GM04504 (cell line): ENCODE measurements at regions not wholly inside any gene's neighbourhood (a gene's known extent, or its start where the extent isn't known, plus 50 kb on each side); places are given as distances from the start of the nearest gene placed in this dataset.
"Not testable (repeated sequence)": the region's sequence is repeated elsewhere in the genome, so short reads cannot be mapped to it uniquely, and the experiment has no call there.

ENCODE experiments used
- DNase-seq: peaks from one replicate; pipeline ENCODE4 v3.0.0-alpha.2; 2012; ENCODE audit warnings: low read depth

- DNase-seq, result no peak
Observed at GRCh38 chr5:173495225-173495904, 121.1 kb downstream of the BOD1 start.

- no peak for DNase-seq
Observed at GRCh38 chr5:173494446-173494845, 122.0 kb downstream of the BOD1 start.

GRCh38 chr5:173493846-173494245 is 122.6 kb downstream of the BOD1 start:
- DNase-seq, result no peak

- no peak for DNase-seq
Observed at GRCh38 chr5:173493040-173493439, 123.4 kb downstream of the BOD1 start.

- no peak for DNase-seq
Observed at GRCh38 chr5:173490681-173491080, 125.8 kb downstream of the BOD1 start.

- DNase-seq, result no peak
Observed at GRCh38 chr5:173488144-173488543, 128.3 kb downstream of the BOD1 start.

GRCh38 chr5:173487300-173487699 is 129.2 kb downstream of the BOD1 start:
- no peak for DNase-seq

- no peak for DNase-seq
Observed at GRCh38 chr5:173486355-173487225, 129.9 kb downstream of the BOD1 start.

- DNase-seq, result no peak
Observed at GRCh38 chr5:173484569-173484968, 131.9 kb downstream of the BOD1 start.

- not testable (repeated sequence) for DNase-seq
Observed at GRCh38 chr5:173483599-173483998, 132.9 kb downstream of the BOD1 start.

GRCh38 chr5:173483160-173483559 is 133.3 kb downstream of the BOD1 start:
- DNase-seq, result no peak

- no peak for DNase-seq
Observed at GRCh38 chr5:173481821-173482220, 134.6 kb downstream of the BOD1 start.

- no peak for DNase-seq
Observed at GRCh38 chr5:173480896-173481295, 135.6 kb downstream of the BOD1 start.

GRCh38 chr5:173479711-173480110 is 136.7 kb downstream of the BOD1 start:
- DNase-seq, result no peak

- DNase-seq, result no peak
Observed at GRCh38 chr5:173477345-173478040, 139.0 kb downstream of the BOD1 start.

- no peak for DNase-seq
Observed at GRCh38 chr5:173475780-173476179, 140.7 kb downstream of the BOD1 start.

GRCh38 chr5:173474881-173475287 is 141.6 kb downstream of the BOD1 start:
- DNase-seq, result peak; percentile 60

- DNase-seq, result no peak
Observed at GRCh38 chr5:173473288-173473687, 143.2 kb downstream of the BOD1 start.

- peak; percentile 27 for DNase-seq
Observed at GRCh38 chr5:173472784-173473278, 143.6 kb downstream of the BOD1 start.

- peak; percentile 94 for DNase-seq
Observed at GRCh38 chr5:173472164-173472563, 143.9 kb upstream of the STC2 start.

- DNase-seq, result no peak
Observed at GRCh38 chr5:173468821-173469251, 140.6 kb upstream of the STC2 start.

- no peak for DNase-seq
Observed at GRCh38 chr5:173466227-173466626, 138.0 kb upstream of the STC2 start.

GRCh38 chr5:173464813-173465212 is 136.6 kb upstream of the STC2 start:
- DNase-seq, result no peak
